C4-2B (cell line): ENCODE measurements at regions not wholly inside any gene's neighbourhood (a gene's known extent, or its start where the extent isn't known, plus 50 kb on each side); places are given as distances from the start of the nearest gene placed in this dataset.

ENCODE experiments used
- ZFX ChIP-seq: fragments of 450-650 bp; IDR thresholded peaks from 2 replicates; pipeline ENCODE4 v1.6.1; 2017
- TF ChIP-seq, protein P1 (sequence below): fragments of 450-650 bp; conservative IDR thresholded peaks from 2 replicates; pipeline ENCODE4 v1.5.1; 2017; ENCODE audit warnings: mild to moderate bottlenecking

DNA sequence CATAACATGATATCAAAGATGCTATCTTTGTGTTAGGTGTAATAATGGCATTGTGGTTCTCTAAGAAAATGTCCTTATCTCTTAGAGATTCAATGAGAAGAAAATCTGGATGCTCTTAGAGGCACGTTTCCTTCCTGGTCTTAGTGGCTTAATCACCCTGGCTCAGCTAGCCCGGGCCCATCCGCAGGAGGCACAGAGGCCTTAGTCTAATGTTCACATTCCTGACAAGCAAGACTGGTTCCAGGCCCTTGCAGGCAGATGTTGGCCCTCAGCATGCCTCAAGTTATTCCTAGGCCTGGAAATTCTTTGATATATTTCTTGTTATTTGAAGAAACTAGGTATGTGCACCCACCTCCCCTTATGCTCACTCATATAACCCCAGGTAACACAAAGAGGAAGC, 357.6 kb downstream of the SFMBT2 start:
- TF ChIP-seq, protein P1, sequence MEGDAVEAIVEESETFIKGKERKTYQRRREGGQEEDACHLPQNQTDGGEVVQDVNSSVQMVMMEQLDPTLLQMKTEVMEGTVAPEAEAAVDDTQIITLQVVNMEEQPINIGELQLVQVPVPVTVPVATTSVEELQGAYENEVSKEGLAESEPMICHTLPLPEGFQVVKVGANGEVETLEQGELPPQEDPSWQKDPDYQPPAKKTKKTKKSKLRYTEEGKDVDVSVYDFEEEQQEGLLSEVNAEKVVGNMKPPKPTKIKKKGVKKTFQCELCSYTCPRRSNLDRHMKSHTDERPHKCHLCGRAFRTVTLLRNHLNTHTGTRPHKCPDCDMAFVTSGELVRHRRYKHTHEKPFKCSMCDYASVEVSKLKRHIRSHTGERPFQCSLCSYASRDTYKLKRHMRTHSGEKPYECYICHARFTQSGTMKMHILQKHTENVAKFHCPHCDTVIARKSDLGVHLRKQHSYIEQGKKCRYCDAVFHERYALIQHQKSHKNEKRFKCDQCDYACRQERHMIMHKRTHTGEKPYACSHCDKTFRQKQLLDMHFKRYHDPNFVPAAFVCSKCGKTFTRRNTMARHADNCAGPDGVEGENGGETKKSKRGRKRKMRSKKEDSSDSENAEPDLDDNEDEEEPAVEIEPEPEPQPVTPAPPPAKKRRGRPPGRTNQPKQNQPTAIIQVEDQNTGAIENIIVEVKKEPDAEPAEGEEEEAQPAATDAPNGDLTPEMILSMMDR, result no peak
- TF ChIP-seq ZFX, result no peak
